K562 (cell line): ENCODE measurements at regions not wholly inside any gene's neighbourhood (a gene's known extent, or its start where the extent isn't known, plus 50 kb on each side); places are given as distances from the start of the nearest gene placed in this dataset.

Experiments used
- ATAC-seq: fragments of 200-7000 bp; cut with Tn5 transposase; 3 replicates; pipeline ENCODE4 v1.9.1; 2020; ENCODE audit warnings: moderate library complexity
- BruUV-seq: library from RNA; stranded (reverse); fragments of 400-500 nt; replicated peaks from 2 replicates; lab custom pipeline; 2021; lab: Mats Ljungman, UMichigan
- CTCF ChIA-PET: fragments of 300-600 bp; formaldehyde crosslinking; extraction: SDS; loops from one replicate; lab custom pipeline; 2021; ENCODE audit warnings: low intra/inter-chr PET ratio; lab: Yijun Ruan, JAX
- POLR2A ChIA-PET: fragments of 300-600, 350-650 bp; sonication (Branson Sonifier 250); formaldehyde crosslinking; extraction: SDS; loops from one replicate; lab custom pipeline; 2021; ENCODE audit warnings: antibody characterized with exemption, inconsistent platforms; lab: Yijun Ruan, JAX
- DNase-seq, 4 experiments: peaks; one replicate each; pipeline versions ENCODE4 v3.0.0 to v3.0.0-alpha.2; 2011 to 2018; ENCODE audit warnings: low spot score in 3 of 4, mixed read lengths in 3 of 4; ENCODE audit errors: extremely low read depth in 1 of 4
- FAIRE-seq: peaks from 2 replicates; lab custom pipeline; 2011; peaks lifted over from hg19 to GRCh38; lab: Jason Lieb, UNC
- H2AFZ ChIP-seq: 2 replicates; pipeline ENCODE4 v1.6.0; 2011; ENCODE audit warnings: low read depth, low read length, control low read depth, inconsistent platforms
- H3K27ac ChIP-seq: fragments of 200-600 bp; 3 replicates; pipeline ENCODE4 v1.8.0; 2011; ENCODE audit warnings: low read depth, mild to moderate bottlenecking, control low read depth, inconsistent platforms, low read length, moderate library complexity, mixed read lengths; ENCODE audit errors: extremely low read depth
- H3K27me3 ChIP-seq, 2 experiments: fragments of 300-600 bp in 1 of 2; 2 replicates in 1 of 2; 3 replicates in 1 of 2; pipeline versions ENCODE4 v1.6.0 to v1.8.0; 2011; ENCODE audit warnings: inconsistent platforms in 2 of 2, low read length in 2 of 2, mild to moderate bottlenecking in 1 of 2, mixed read lengths in 1 of 2, moderate library complexity in 1 of 2; ENCODE audit not compliant: control insufficient read depth in 2 of 2, insufficient read depth in 2 of 2
- H3K36me3 ChIP-seq: fragments of 300-600 bp; 3 replicates; pipeline ENCODE4 v1.8.0; 2011; ENCODE audit warnings: mild to moderate bottlenecking, low read length, inconsistent platforms; ENCODE audit not compliant: control insufficient read depth, insufficient read depth
- H3K4me1 ChIP-seq, 2 experiments: fragments of 200-600 bp in 1 of 2; replicated peaks in 1 of 2; 2 replicates in 1 of 2; 3 replicates in 1 of 2; pipeline versions ENCODE4 v1.5.1 to v1.8.0; 2011; ENCODE audit warnings: inconsistent platforms in 2 of 2, low read length in 2 of 2, mild to moderate bottlenecking in 1 of 2, mixed read lengths in 1 of 2, moderate library complexity in 1 of 2; ENCODE audit not compliant: control insufficient read depth in 2 of 2, insufficient read depth in 2 of 2
- H3K4me2 ChIP-seq: 2 replicates; pipeline ENCODE4 v1.6.1; 2011; ENCODE audit warnings: low read length, control low read depth, inconsistent platforms, mixed read lengths; ENCODE audit not compliant: insufficient read depth
- H3K4me3 ChIP-seq: fragments of 200-600 bp; sonication (generic), shearing (Covaris generic); 2 replicates; pipeline ENCODE4 v1.5.1; 2016; ENCODE audit warnings: control low read depth, inconsistent platforms
- H3K79me2 ChIP-seq: fragments of 200-600 bp; 3 replicates; pipeline ENCODE4 v1.8.0; 2011; ENCODE audit warnings: low read length, inconsistent platforms; ENCODE audit not compliant: control insufficient read depth, insufficient read depth
- H3K9ac ChIP-seq, 2 experiments: 2 replicates each; pipeline versions ENCODE4 v1.6.0 to v1.6.1; 2011; ENCODE audit warnings: low read depth in 2 of 2, low read length in 2 of 2, control low read depth in 1 of 2, inconsistent platforms in 1 of 2, mild to moderate bottlenecking in 1 of 2, mixed read lengths in 1 of 2; ENCODE audit not compliant: insufficient read depth in 1 of 2
- H3K9me1 ChIP-seq: one replicate; pipeline ENCODE4 v1.6.0; 2011; ENCODE audit warnings: inconsistent platforms, mild to moderate bottlenecking, low read length, moderate library complexity; ENCODE audit not compliant: control insufficient read depth, insufficient read depth
- H3K9me3 ChIP-seq: replicated peaks from 2 replicates; pipeline ENCODE4 v1.5.1; 2011; ENCODE audit warnings: low read depth, low read length, inconsistent platforms; ENCODE audit not compliant: control insufficient read depth, insufficient read depth
- H4K20me1 ChIP-seq: replicated peaks from 2 replicates; pipeline ENCODE4 v1.6.1; 2011; ENCODE audit warnings: low read length, inconsistent platforms, mixed read lengths; ENCODE audit not compliant: control insufficient read depth, insufficient read depth
- CBFA2T2 ChIP-seq: fragments of 450-650 bp; conservative IDR thresholded peaks from 2 replicates; pipeline ENCODE4 v1.6.1; 2017; ENCODE audit warnings: mild to moderate bottlenecking
- MTA3 ChIP-seq: fragments of 450-650 bp; formaldehyde crosslinking; IDR thresholded peaks from 2 replicates; pipeline ENCODE4 v1.6.1; 2017; ENCODE audit warnings: mild to moderate bottlenecking, borderline replicate concordance
- POLR2AphosphoS5 ChIP-seq: IDR thresholded peaks from 2 replicates; pipeline ENCODE4 v1.6.1; 2011; ENCODE audit warnings: mild to moderate bottlenecking, low read depth, low read length, moderate library complexity; ENCODE audit not compliant: control insufficient read depth, insufficient read depth
- RAD51 ChIP-seq: fragments of 450-650 bp; IDR thresholded peaks from 2 replicates; pipeline ENCODE4 v1.7.1; 2016; ENCODE audit warnings: low read depth, mild to moderate bottlenecking, borderline replicate concordance
- TAL1 ChIP-seq: fragments of 450-650 bp; IDR thresholded peaks from 2 replicates; pipeline ENCODE4 v1.6.1; 2016; ENCODE audit warnings: mild to moderate bottlenecking
- ZEB2 ChIP-seq: fragments of 450-650 bp; IDR thresholded peaks from 2 replicates; pipeline ENCODE4 v1.6.1; 2016
- ZFP1 ChIP-seq: fragments of 450-650 bp; formaldehyde crosslinking; IDR thresholded peaks from 2 replicates; pipeline ENCODE4 v1.4.0; 2020; ENCODE audit warnings: mild to moderate bottlenecking, mixed read lengths
- ZNF668 ChIP-seq: fragments of 250-450 bp; sonication (Bioruptor Pico); IDR thresholded peaks from 2 replicates; pipeline ENCODE4 v1.8.0; 2022; ENCODE audit warnings: mild to moderate bottlenecking, inconsistent platforms
- WGBS: fragments of 100-300 bp; shearing (Covaris generic); methylation state at CpG from one replicate; pipeline ENCODE4 v1.1.6; 2016; ENCODE audit warnings: low coverage, mixed read lengths; ENCODE audit not compliant: insufficient coverage; ENCODE audit errors: missing lambda C conversion rate; 5-methylcytosine and 5-hydroxymethylcytosine counted together
- in situ Hi-C: fragments of 300-500 bp; cut with MboI; formaldehyde crosslinking; loops from 4 replicates; pipeline ENCODE4 v1.15.0; 2018; ENCODE audit warnings: inconsistent platforms, mixed read lengths
- intact Hi-C: fragments of 100-400 bp; cut with micrococcal nuclease; formaldehyde crosslinking; loops from 2 replicates; pipeline ENCODE4 v1.14.2; 2022
- TF ChIP-seq, protein P1 (sequence below): fragments of 450-650 bp; IDR thresholded peaks from 2 replicates; pipeline ENCODE4 v1.6.1; 2016; ENCODE audit warnings: antibody characterized with exemption
- TF ChIP-seq, protein P2 (sequence below): fragments of 450-650 bp; IDR thresholded peaks from one replicate; pipeline ENCODE4 v1.6.1; 2018; ENCODE audit warnings: mild to moderate bottlenecking, moderate library complexity; ENCODE audit not compliant: partially characterized antibody
- TF ChIP-seq, protein P3 (sequence below): IDR thresholded peaks from 2 replicates; pipeline ENCODE4 v1.6.1; 2011; ENCODE audit warnings: borderline replicate concordance, low read depth, mild to moderate bottlenecking, moderate library complexity, low read length; ENCODE audit not compliant: insufficient read depth, poor library complexity, severe bottlenecking
- TF ChIP-seq, protein P4 (sequence below): fragments of 450-650 bp; formaldehyde crosslinking; IDR thresholded peaks from 2 replicates; pipeline ENCODE4 v1.4.0; 2020; ENCODE audit warnings: mild to moderate bottlenecking, moderate library complexity
- TF ChIP-seq, protein P5 (sequence below), 2 experiments: fragments of 150-350 bp in 1 of 2; IDR thresholded peaks; 2 replicates each; pipeline ENCODE4 v1.6.1; 2012 to 2016; ENCODE audit warnings: low read depth in 2 of 2, low read length in 2 of 2, mild to moderate bottlenecking in 1 of 2, moderate library complexity in 1 of 2

DNA sequence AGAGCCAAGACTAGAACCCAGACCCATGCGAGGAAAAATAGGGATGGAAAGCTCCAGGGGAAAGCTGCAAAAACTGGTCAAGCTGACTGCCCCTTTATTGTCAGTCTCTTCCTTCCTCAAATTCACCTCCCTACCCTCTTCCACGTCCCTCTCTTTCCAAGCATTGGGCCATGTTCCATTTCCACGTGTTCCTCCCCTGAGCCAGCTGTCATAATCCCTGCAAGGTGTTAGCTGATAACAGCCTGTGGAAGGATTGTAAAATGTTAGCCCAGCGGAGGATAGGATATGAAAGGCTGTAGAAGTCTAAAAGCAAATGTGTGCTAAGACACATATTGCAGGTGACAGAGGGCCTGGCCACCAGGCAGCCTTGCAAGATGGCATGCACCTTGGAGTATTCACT is 88.0 kb upstream of the MAX start:
- BruUV-seq, result no TSS peak
- ATAC-seq (peak; percentile 70), DNase-seq (peak; percentile 15 to 59 (median 29)), FAIRE-seq (no peak)
- Histone ChIP-seq H4K20me1 (no peaks in the 10 kb centered on the region), H3K9me3 (no peaks in the 10 kb centered on the region), H3K4me3 (no peak overlapping the region), H3K9ac (no peak overlapping the region), H3K4me1 (peaks cover 0 to 5% of the 10 kb centered on the region in 2 experiments; a peak in 2 of 5 replicates), H3K4me2 (no peak overlapping the region), H3K36me3 (no peaks in the 10 kb centered on the region), H3K27ac (no peak overlapping the region), H3K79me2 (no peaks in the 10 kb centered on the region), H2AFZ (no peak overlapping the region), H3K27me3 (peaks cover 0 to 14% of the 10 kb centered on the region in 2 experiments; a peak in 3 of 5 replicates), H3K9me1 (no peaks in the 10 kb centered on the region)
- ChIA-PET CTCF (no interaction called here), POLR2A (interaction anchor here (0.6 kb wide), 2 partner anchors 92 to 599 kb away, joined by 3 read pairs; no protein-coding TSS in a partner anchor)
- 3% methylated on average over 4 of the region's 4 CpGs for WGBS
- intact Hi-C loops (no loop called here), in situ Hi-C loops (no loop called here)
- TF ChIP-seq RAD51 (no peak), ZEB2 (peak; percentile 44; the same call in 1 of the 2 replicates), ZFP1 (CRISPR knock-in tag) (no peak), MTA3 (no peak), ZNF668 (CRISPR knock-in tag) (no peak), POLR2AphosphoS5 (no peak), CBFA2T2 (peak; percentile 59), TAL1 (peak; percentile 78)
- TF ChIP-seq, protein P1, sequence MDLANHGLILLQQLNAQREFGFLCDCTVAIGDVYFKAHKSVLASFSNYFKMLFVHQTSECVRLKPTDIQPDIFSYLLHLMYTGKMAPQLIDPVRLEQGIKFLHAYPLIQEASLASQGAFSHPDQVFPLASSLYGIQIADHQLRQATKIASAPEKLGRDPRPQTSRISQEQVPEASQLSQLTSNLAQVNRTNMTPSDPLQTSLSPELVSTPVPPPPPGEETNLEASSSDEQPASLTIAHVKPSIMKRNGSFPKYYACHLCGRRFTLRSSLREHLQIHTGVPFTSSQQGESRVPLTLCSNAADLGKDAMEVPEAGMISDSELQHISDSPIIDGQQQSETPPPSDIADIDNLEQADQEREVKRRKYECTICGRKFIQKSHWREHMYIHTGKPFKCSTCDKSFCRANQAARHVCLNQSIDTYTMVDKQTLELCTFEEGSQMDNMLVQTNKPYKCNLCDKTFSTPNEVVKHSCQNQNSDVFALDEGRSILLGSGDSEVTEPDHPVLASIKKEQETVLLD, result no peak
- TF ChIP-seq, protein P2, sequence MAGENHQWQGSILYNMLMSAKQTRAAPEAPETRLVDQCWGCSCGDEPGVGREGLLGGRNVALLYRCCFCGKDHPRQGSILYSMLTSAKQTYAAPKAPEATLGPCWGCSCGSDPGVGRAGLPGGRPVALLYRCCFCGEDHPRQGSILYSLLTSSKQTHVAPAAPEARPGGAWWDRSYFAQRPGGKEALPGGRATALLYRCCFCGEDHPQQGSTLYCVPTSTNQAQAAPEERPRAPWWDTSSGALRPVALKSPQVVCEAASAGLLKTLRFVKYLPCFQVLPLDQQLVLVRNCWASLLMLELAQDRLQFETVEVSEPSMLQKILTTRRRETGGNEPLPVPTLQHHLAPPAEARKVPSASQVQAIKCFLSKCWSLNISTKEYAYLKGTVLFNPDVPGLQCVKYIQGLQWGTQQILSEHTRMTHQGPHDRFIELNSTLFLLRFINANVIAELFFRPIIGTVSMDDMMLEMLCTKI, result no peak
- TF ChIP-seq, protein P3, sequence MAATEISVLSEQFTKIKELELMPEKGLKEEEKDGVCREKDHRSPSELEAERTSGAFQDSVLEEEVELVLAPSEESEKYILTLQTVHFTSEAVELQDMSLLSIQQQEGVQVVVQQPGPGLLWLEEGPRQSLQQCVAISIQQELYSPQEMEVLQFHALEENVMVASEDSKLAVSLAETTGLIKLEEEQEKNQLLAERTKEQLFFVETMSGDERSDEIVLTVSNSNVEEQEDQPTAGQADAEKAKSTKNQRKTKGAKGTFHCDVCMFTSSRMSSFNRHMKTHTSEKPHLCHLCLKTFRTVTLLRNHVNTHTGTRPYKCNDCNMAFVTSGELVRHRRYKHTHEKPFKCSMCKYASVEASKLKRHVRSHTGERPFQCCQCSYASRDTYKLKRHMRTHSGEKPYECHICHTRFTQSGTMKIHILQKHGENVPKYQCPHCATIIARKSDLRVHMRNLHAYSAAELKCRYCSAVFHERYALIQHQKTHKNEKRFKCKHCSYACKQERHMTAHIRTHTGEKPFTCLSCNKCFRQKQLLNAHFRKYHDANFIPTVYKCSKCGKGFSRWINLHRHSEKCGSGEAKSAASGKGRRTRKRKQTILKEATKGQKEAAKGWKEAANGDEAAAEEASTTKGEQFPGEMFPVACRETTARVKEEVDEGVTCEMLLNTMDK, result no peak
- TF ChIP-seq, protein P4, sequence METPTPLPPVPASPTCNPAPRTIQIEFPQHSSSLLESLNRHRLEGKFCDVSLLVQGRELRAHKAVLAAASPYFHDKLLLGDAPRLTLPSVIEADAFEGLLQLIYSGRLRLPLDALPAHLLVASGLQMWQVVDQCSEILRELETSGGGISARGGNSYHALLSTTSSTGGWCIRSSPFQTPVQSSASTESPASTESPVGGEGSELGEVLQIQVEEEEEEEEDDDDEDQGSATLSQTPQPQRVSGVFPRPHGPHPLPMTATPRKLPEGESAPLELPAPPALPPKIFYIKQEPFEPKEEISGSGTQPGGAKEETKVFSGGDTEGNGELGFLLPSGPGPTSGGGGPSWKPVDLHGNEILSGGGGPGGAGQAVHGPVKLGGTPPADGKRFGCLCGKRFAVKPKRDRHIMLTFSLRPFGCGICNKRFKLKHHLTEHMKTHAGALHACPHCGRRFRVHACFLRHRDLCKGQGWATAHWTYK (CRISPR knock-in tag), result no peak
- TF ChIP-seq, protein P5, sequence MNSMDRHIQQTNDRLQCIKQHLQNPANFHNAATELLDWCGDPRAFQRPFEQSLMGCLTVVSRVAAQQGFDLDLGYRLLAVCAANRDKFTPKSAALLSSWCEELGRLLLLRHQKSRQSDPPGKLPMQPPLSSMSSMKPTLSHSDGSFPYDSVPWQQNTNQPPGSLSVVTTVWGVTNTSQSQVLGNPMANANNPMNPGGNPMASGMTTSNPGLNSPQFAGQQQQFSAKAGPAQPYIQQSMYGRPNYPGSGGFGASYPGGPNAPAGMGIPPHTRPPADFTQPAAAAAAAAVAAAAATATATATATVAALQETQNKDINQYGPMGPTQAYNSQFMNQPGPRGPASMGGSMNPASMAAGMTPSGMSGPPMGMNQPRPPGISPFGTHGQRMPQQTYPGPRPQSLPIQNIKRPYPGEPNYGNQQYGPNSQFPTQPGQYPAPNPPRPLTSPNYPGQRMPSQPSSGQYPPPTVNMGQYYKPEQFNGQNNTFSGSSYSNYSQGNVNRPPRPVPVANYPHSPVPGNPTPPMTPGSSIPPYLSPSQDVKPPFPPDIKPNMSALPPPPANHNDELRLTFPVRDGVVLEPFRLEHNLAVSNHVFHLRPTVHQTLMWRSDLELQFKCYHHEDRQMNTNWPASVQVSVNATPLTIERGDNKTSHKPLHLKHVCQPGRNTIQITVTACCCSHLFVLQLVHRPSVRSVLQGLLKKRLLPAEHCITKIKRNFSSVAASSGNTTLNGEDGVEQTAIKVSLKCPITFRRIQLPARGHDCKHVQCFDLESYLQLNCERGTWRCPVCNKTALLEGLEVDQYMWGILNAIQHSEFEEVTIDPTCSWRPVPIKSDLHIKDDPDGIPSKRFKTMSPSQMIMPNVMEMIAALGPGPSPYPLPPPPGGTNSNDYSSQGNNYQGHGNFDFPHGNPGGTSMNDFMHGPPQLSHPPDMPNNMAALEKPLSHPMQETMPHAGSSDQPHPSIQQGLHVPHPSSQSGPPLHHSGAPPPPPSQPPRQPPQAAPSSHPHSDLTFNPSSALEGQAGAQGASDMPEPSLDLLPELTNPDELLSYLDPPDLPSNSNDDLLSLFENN (IDR thresholded peaks at IDR 0.05; ENCODE audit: low read depth in 2 of 2, low read length in 2 of 2), result no peak
